Activated CD4-positive, alpha-beta T cell treated with anti-CD3 and anti-CD28 coated beads for 36 hours (primary cell): ENCODE measurements at regions not wholly inside any gene's neighbourhood (a gene's known extent, or its start where the extent isn't known, plus 50 kb on each side); places are given as distances from the start of the nearest gene placed in this dataset.
"Not testable (repeated sequence)": the region's sequence is repeated elsewhere in the genome, so short reads cannot be mapped to it uniquely, and the experiment has no call there.

ENCODE experiments used
- ATAC-seq: fragments of 200-7000 bp; cut with Tn5 transposase; one replicate; pipeline ENCODE4 v1.10.0; 2021; ENCODE audit warnings: mild to moderate bottlenecking, moderate library complexity
- CTCF ChIA-PET: fragments of 350-600 bp; sonication (Branson Sonifier 250); formaldehyde crosslinking; loops from one replicate; lab custom pipeline; 2021; ENCODE audit warnings: antibody characterized with exemption; lab: Charles Lee
- POLR2A ChIA-PET: fragments of 350-600 bp; sonication (Branson Sonifier 250); formaldehyde crosslinking; loops from one replicate; lab custom pipeline; 2021; ENCODE audit warnings: antibody characterized with exemption, inconsistent platforms; lab: Charles Lee
- DNase-seq: peaks from one replicate; pipeline ENCODE4 v3.0.0-alpha.2; 2020
- H3K27ac Mint-ChIP-seq: one replicate; pipeline ENCODE4 v1.8.0; 2021; ENCODE audit warnings: mixed read lengths
- H3K27me3 Mint-ChIP-seq: one replicate; pipeline ENCODE4 v1.8.0; 2021; ENCODE audit warnings: mixed read lengths
- H3K36me3 Mint-ChIP-seq: one replicate; pipeline ENCODE4 v1.8.0; 2021; ENCODE audit warnings: low read depth, mixed read lengths
- H3K4me1 Mint-ChIP-seq: one replicate; pipeline ENCODE4 v1.8.0; 2021; ENCODE audit warnings: mixed read lengths
- H3K4me3 Mint-ChIP-seq: one replicate; pipeline ENCODE4 v1.8.0; 2021; ENCODE audit warnings: mild to moderate bottlenecking, moderate library complexity, mixed read lengths
- H3K9me3 Mint-ChIP-seq: one replicate; pipeline ENCODE4 v1.8.0; 2021; ENCODE audit warnings: low read depth, mixed read lengths
- intact Hi-C, 2 experiments: fragments of 100-400 bp; cut with DNase I in 1 of 2; cut with micrococcal nuclease in 1 of 2; formaldehyde crosslinking; loops; one replicate each; pipeline versions ENCODE4 v1.14.2 to v1.15.1; 2022 to 2024; cut with DNase I, micrococcal nuclease

- POLR2A ChIA-PET, result no interaction called here
- Mint-ChIP-seq H3K27me3 (no peaks in the 10 kb centered on the region), H3K4me3 (no peak overlapping the region), H3K9me3 (peaks cover 6% of the 10 kb centered on the region), H3K36me3 (no peaks in the 10 kb centered on the region), H3K27ac (no peak overlapping the region), H3K4me1 (no peaks in the 10 kb centered on the region)
- intact Hi-C loops, result no loop called here
- DNase-seq (no peak), ATAC-seq (no peak)
- CTCF ChIA-PET, result no interaction called here
These were observed 720.7 kb upstream of the CTNND2 start for GRCh38 chr5:12624776-12625560.

DNA sequence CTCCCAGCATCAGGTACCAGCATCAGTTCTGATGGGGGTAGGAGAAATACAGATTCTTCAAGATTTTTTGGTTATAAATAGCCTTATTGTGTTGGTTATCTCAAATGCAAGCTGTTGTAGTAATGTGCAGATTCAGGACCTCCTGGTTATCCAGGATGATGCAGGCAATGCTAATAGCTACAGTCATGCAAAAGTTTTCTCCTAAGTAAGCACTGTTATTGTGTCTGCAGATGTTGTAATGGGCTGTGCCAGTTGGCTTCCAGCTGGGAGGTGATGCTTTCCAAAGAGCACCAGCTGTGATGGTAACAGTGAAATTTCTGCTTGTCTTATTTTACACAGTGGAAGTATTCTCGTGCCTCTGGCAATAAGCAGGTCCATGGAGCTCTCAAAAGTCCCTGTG is 719.2 kb upstream of the CTNND2 start:
- DNase-seq, result no peak
- Mint-ChIP-seq H3K27ac (no peak overlapping the region), H3K4me1 (no peaks in the 10 kb centered on the region), H3K27me3 (no peaks in the 10 kb centered on the region), H3K9me3 (peaks cover 11% of the 10 kb centered on the region), H3K36me3 (no peaks in the 10 kb centered on the region), H3K4me3 (no peak overlapping the region)
- ATAC-seq, result no peak
- POLR2A ChIA-PET, result no interaction called here
- CTCF ChIA-PET, result interaction anchor here (1.2 kb wide), 1 partner anchor 58 kb away, joined by 3 read pairs; no protein-coding TSS in a partner anchor
- intact Hi-C loops, result no loop called here

- Mint-ChIP-seq H3K9me3 (peaks cover 27% of the 10 kb centered on the region), H3K36me3 (no peaks in the 10 kb centered on the region), H3K4me3 (no peak overlapping the region), H3K4me1 (no peaks in the 10 kb centered on the region), H3K27ac (no peak overlapping the region), H3K27me3 (no peaks in the 10 kb centered on the region)
- POLR2A ChIA-PET, result no interaction called here
- no peak for DNase-seq
- ATAC-seq, result no peak
- CTCF ChIA-PET, result no interaction called here
- intact Hi-C loops, result no loop called here
These were observed 711.8 kb upstream of the CTNND2 start for GRCh38 chr5:12616093-12616492.

DNA sequence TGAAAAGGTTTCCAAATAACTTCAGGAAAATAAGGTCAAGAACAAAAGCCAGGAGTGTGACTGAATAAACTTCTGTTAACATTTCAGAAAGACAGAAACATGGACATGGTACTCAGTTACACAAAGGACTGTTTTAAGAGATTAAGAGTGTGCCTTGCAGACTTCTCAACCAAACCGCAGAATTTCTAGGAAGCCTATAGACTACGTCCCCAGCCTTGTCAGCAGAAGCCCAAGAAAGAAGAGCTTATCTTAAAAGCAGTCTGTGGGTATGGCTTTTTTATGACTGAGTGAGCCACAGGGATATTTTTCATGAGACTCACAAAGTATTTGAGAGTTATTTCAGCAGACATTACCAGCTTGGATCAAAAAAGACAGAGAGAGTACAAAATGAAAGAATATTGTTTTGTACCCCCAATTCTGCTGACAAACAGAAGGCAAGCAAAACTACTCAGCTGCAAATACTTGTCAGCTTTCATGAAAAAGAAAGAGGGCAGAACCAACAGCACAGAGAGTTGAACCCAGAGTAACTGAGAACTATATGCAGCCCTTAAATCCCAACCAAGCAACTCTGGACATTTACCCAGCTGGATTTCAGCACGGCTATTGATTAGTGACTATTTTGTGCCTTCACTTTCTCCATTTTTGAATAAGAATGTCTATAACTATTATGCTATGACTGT is 711.0 kb upstream of the CTNND2 start:
- ChIA-PET POLR2A (no interaction called here), CTCF (no interaction called here)
- ATAC-seq, result no peak
- H3K27me3 Mint-ChIP-seq, result no peaks in the 10 kb centered on the region
- no peak overlapping the region for H3K27ac Mint-ChIP-seq
- H3K9me3 Mint-ChIP-seq, result peaks cover 25% of the 10 kb centered on the region
- no peaks in the 10 kb centered on the region for H3K36me3 Mint-ChIP-seq
- no peak overlapping the region for H3K4me3 Mint-ChIP-seq
- H3K4me1 Mint-ChIP-seq, result no peaks in the 10 kb centered on the region
- no peak for DNase-seq
- intact Hi-C loops, result no loop called here

- Mint-ChIP-seq H3K4me3 (no peak overlapping the region), H3K27me3 (no peaks in the 10 kb centered on the region), H3K27ac (no peak overlapping the region), H3K4me1 (no peaks in the 10 kb centered on the region), H3K9me3 (peaks cover 21% of the 10 kb centered on the region), H3K36me3 (no peaks in the 10 kb centered on the region)
- no peak for DNase-seq
- intact Hi-C loops, result no loop called here
- CTCF ChIA-PET, result no interaction called here
- POLR2A ChIA-PET, result no interaction called here
- no peak for ATAC-seq
These were observed 710.4 kb upstream of the CTNND2 start for GRCh38 chr5:12614608-12615007.

DNA sequence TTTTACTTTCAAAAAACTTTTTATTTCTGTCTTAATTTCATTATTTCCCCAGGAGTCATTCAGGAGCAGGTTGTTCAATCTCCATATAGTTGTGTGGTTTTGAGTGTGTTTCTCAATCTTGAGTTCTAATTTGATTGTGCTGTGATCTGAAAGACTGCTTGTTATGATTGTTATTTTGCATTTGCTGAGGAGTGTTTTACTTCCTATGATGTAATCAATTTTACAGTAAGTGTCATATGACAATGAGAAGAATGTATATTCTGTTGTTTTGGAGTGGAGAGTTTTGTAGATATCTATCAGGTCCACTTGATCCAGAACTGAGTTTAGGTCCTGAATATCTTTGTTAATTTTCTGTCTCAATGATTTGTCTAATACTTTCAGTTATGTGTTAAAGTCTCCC is 706.9 kb upstream of the CTNND2 start:
- POLR2A ChIA-PET, result no interaction called here

DNA sequence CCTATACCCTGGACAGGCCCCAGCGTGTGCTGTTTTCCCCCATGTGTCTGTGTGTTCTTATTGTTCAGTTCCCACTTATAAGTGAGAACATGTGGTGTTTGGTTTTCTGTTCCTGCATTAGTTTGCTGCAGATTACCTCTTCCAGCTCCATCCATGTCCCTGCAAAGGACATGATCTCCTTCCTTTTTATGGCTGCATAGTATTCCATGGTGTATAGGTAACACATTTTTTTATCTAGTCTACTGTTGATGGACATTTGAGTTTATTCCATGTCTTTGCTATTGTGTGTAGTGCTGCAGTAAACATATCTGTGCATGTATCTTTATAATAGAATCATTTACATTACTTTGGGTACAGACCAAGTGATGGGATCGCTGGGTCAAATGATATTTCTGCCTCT is 703.6 kb upstream of the CTNND2 start:
- H3K4me3 Mint-ChIP-seq, H3K36me3 Mint-ChIP-seq, CTCF ChIA-PET, DNase-seq, ATAC-seq, H3K27me3 Mint-ChIP-seq, POLR2A ChIA-PET, H3K4me1 Mint-ChIP-seq, intact Hi-C loops, H3K27ac Mint-ChIP-seq: not testable (repeated sequence)
- H3K9me3 Mint-ChIP-seq, result peaks cover 15% of the 10 kb centered on the region

More for the DNA sequence above, 706.9 kb upstream of the CTNND2 start:
- CTCF ChIA-PET, result no interaction called here
- ATAC-seq (no peak), DNase-seq (no peak)
- Mint-ChIP-seq H3K27ac (no peak overlapping the region), H3K9me3 (peaks cover 14% of the 10 kb centered on the region), H3K4me3 (no peak overlapping the region), H3K36me3 (no peaks in the 10 kb centered on the region), H3K4me1 (no peaks in the 10 kb centered on the region), H3K27me3 (no peaks in the 10 kb centered on the region)
- intact Hi-C loops, result no loop called here

DNA sequence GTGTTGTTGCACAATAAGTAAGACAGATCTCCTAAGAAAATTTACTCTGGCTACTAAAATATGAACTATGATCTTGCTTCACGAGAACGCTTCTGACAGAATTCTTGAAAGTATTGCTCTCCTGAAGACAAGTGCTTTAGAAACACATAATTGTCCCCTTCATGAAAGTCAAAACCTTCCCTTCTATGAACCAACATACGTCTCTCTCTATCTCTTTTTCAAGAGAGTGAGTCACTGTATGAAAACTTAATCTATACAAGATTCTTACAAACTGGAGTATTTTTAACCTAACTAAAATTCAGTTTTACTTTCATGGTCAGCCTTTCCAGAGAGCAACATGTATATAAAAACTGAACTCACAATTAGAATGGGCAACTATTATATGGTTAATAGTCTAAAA is 688.0 kb upstream of the CTNND2 start:
- POLR2A ChIA-PET, result no interaction called here
- H3K9me3 Mint-ChIP-seq, result peaks cover 6% of the 10 kb centered on the region
- DNase-seq, result no peak
- intact Hi-C loops, result no loop called here
- no peaks in the 10 kb centered on the region for H3K36me3 Mint-ChIP-seq
- no peak overlapping the region for H3K27ac Mint-ChIP-seq
- CTCF ChIA-PET, result interaction anchor here (0.6 kb wide), 1 partner anchor 361 kb away, joined by 3 read pairs; no protein-coding TSS in a partner anchor
- no peak overlapping the region for H3K4me3 Mint-ChIP-seq
- H3K27me3 Mint-ChIP-seq, result no peaks in the 10 kb centered on the region
- no peaks in the 10 kb centered on the region for H3K4me1 Mint-ChIP-seq
- ATAC-seq, result no peak

GRCh38 chr5:12586406-12586805 is 682.2 kb upstream of the CTNND2 start:
- Mint-ChIP-seq H3K27ac (no peak overlapping the region), H3K36me3 (no peaks in the 10 kb centered on the region), H3K27me3 (no peaks in the 10 kb centered on the region), H3K9me3 (peaks cover 13% of the 10 kb centered on the region), H3K4me1 (no peaks in the 10 kb centered on the region), H3K4me3 (no peak overlapping the region)
- ChIA-PET CTCF (no interaction called here), POLR2A (no interaction called here)
- DNase-seq (no peak), ATAC-seq (no peak)
- intact Hi-C loops, result no loop called here

- not testable (repeated sequence) for H3K4me1 Mint-ChIP-seq
These were observed 674.6 kb upstream of the CTNND2 start for GRCh38 chr5:12578803-12579202.

GRCh38 chr5:12576953-12577352 is 672.7 kb upstream of the CTNND2 start:
- H3K36me3 Mint-ChIP-seq, DNase-seq, CTCF ChIA-PET: not testable (repeated sequence)

More at GRCh38 chr5:12578803-12579202, 674.6 kb upstream of the CTNND2 start:
- CTCF ChIA-PET, result interaction anchor here (0.5 kb wide), 1 partner anchor 554 kb away, joined by 3 read pairs; no protein-coding TSS in a partner anchor
- ATAC-seq, H3K27me3 Mint-ChIP-seq, H3K36me3 Mint-ChIP-seq, H3K9me3 Mint-ChIP-seq, H3K27ac Mint-ChIP-seq, intact Hi-C loops, POLR2A ChIA-PET, DNase-seq, H3K4me3 Mint-ChIP-seq: not testable (repeated sequence)

More at GRCh38 chr5:12576953-12577352, 672.7 kb upstream of the CTNND2 start:
- ATAC-seq, H3K4me3 Mint-ChIP-seq, H3K4me1 Mint-ChIP-seq, POLR2A ChIA-PET, H3K27ac Mint-ChIP-seq, H3K9me3 Mint-ChIP-seq, H3K27me3 Mint-ChIP-seq, intact Hi-C loops: not testable (repeated sequence)
